HG03196 (cell line): ENCODE measurements at regions not wholly inside any gene's neighbourhood (a gene's known extent, or its start where the extent isn't known, plus 50 kb on each side); places are given as distances from the start of the nearest gene placed in this dataset.

Experiments
- ATAC-seq: cut with Tn5 transposase; IDR thresholded peaks from one replicate; pipeline ENCODE4 v1.9.1; 2021; ENCODE audit not compliant: unreplicated experiment

DNA sequence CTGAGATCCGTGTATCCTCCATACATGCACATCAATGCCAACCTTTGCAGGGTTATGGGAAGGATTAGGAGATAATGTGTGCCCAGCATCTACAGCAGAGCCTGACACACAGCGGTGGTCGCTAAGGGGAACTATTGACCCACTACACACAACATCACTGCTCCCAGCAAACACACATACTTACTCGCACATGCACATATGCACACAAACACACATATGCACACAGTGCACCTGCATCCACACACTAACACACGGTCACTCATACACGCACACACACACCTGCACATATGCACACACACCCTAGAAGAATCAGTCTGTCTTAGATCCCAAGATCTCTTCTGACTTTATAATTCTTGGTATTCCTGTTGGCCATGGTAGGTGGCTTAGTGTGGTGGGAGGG is 118.3 kb downstream of the GYPC start:
- no peak for ATAC-seq

DNA sequence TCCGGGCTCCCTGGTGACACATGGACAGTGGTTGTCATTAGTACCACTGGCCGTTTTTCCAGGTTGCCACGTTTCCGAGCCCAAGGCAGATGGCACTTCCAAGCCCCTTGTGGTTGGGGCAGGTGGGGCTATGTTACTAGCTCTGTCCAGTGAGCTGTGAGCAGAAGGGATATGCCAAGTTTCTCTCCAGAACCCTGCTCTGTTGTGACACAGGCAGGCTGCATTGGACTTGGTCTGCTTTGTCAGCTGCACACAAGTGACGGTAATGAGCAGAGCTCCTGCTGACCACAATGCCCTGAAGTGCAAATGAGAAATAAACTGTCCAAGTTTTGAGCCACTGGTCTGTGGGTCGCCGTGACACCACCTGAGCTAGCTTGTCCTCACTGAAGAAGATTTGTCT is 118.8 kb downstream of the GYPC start:
- no peak for ATAC-seq

DNA sequence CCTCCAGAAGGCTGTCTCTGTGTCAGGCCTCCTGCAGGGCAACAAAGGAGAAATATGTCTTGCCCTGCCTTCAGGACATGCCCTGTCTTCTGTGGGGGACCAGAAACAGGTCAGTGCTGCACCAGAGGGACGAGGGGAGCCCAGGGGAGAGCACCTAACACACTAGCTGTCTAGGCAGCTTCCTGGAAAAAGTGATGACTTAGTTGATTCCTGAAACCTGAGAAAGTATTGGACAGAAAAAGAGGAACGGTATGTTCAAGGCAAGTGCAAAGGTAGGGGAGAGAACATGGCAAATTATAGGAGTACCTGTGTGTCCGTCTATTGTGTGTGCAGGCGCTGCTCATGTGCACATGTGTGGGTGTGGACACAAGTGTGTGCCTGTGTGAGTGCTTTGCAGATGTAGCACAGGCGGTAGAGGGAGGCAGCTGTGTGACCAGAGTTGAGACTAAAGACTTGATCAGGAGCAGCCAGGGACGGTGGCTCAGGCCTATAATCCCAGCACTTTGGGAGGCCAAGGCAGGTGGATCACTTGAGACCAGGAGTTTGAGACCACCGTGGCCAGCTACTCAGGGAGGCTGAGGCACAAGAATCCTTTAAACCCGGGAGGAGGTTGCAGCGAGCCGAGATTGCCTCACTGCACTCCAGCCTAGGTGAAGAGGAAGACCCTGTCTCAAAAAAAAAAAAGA is 119.5 kb downstream of the GYPC start:
- no peak for ATAC-seq

DNA sequence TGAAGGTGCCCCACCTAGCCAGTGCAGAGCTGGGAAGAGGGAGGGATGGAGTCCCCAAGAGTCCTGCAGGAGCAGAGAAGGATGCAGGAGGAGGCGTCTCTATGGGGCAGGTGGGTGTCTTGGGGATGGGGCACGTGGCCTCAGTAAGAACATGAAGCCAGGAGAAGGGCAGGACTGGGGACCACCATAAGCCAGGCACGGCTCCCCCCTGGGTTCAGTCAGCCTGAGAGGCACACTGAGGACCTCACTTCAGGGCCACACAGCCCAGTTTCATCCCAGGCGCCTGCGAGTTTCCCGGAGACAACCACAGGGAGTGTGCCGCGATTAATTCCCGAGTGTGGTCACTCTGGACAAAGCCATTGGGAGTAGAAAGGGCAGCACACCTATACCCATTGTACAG is 120.3 kb downstream of the GYPC start:
- ATAC-seq, result no peak

DNA sequence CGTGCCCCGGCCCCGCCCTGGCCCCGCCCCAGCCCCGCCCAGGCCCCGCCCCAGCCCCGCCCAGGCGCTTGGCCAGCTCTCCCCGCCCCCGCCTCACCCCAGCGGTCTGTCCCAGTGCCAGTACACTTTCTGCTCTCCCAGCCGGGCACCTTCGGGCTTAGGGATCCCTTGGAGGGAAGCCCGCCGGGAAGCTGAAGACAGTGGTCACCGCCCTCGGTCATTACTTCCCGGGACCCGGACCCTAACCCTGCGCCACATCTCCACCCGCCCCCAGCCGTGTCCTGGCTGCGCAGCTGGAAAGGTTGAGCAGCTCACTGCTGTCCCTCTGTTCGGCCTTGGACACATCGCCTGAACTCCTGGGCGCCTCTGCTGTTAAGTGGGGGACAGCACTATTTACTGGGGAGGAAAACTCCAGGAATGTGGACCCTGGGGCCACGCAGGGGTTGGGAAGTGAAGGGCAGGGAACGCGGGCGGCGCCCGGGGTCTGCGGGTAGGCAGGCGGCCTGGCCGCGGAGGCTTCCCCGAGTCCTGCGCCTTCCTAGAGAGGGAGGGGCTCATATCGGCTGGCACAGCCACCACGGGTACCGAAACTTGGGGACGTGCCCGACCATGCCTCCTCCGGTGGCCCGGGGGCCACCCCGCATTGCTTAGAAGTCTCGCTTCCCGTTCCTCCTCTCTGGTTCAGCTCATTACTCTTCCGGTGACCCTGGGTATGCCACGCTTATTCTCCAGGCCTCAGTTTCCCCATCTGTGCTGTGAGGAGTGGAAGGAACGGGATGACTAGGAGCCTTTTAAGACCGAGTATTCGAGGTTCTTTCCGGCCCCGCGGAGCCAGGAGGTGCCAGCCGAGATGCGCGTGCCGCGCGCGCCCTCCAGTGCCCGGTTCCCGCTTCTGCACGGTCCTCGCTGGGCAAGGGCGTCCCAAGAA is 121.0 kb downstream of the GYPC start:
- peak; percentile 85 for ATAC-seq

DNA sequence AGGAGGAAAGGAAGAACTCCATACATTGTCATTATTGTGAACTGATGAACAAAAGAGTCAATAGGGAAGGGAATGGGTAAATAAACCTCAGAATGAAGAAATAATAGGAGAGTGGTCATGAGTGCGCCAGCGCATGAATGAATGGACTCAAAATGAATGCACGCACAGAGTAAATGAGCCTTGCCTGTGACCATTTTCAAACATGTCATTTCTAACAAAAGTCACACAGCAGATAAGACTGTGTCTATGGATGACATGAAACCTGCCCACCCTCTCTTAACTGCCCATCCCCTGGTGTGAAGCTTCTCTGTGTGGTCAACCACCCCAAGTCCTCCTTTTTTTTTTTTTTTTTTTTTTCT is 121.1 kb upstream of the TEX51 start:
- peak; percentile 3 for ATAC-seq

DNA sequence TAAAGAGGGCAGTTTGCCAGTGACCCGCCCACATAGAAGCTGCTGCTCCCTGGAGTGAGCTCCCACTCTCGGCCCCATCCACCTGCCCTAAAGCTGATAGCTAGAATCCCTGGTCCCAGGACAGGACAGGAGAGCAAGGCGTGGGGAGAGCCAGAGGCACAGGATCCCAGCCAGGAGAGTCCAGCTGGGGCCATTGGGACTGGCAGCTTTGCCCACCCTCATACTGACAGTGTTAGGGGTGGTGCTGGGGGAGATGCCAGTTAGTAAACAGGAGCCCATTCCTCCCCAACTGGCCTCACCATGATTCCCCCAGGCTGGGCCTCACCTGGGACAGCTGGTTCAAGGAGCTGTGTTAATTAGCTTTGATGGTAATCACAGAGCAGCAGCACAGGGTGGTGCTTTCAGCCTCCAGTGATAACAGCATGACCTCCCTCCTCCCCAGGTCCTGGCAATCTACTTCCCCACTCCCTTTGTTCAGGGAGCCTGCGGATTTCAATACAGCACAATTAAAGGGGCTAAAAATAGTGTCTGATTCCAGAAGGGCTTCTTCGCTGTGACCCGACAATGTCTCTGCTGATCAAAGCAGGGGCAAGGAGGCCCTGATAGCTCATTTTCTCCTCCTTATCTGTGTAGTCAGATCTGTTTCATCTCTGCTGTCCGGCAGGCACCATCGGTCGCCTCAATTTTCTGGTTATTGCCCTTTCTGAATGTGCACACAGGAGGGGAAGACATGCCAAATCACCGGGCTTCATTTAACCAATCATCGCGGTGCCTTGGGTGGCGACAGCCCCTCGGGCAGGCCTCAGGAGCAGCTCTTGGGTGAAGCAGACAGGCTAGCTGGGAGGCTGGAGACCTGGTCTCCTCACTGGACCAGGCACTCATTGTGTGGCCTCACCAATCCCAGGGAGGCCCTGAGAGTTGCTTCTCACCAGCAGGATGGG is 119.9 kb upstream of the TEX51 start:
- no peak for ATAC-seq

DNA sequence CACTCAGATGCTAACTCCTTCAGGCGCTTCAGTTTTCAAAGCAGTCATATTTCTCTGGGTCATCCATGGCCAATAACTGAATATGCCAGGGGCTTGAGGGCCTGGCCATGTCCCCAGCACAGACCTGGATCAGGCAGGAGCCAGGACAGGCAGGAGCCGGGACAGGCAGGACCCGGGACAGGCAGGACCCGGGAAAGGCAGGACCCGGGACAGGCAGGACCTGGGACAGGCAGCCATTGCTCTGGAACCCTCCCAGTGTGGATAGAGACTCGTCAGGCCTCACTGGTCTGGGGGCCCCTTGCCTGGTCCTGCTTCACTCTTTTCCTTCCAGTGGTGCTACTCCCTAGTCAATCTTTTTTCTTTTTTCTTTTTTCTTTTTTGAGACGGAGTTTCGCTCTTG is 117.5 kb upstream of the TEX51 start:
- ATAC-seq, result no peak

DNA sequence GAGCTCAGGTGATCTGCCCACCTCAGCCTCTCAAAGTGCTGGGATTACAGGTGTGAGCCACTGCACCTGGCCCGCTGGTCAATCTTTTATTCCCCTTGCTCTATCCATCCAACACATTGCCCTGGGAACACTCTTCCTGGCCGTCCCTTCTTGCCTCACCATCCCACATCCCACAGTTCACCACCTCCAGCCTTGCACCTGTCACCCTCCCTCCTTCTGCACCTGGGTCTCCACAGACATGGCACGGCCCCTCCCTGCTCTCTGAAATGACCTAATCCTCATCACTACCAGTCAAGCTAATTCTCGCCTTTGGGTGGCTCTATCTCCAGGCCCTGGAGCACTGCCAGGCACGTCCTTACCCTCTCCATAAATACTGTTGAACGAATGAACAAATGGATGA is 116.9 kb upstream of the TEX51 start:
- no peak for ATAC-seq

DNA sequence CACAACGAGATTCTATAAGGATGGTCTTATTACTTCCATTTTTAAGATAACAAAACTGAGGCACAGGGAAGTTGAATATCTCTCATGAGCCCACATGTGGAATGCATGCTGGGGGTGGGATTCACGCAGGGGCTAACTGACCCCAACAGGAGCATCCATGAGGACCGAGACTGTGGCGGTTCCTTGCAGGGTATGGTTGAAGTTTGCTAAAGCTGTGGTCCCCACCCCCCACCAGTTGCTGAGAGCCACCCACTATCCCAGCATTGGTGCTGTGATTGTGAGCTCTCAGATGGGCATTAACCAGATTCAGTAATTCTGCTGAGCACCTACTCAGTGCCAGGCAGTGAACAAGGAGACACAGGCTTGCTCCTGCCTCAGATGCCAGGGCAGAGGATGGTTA is 116.0 kb upstream of the TEX51 start:
- no peak for ATAC-seq

DNA sequence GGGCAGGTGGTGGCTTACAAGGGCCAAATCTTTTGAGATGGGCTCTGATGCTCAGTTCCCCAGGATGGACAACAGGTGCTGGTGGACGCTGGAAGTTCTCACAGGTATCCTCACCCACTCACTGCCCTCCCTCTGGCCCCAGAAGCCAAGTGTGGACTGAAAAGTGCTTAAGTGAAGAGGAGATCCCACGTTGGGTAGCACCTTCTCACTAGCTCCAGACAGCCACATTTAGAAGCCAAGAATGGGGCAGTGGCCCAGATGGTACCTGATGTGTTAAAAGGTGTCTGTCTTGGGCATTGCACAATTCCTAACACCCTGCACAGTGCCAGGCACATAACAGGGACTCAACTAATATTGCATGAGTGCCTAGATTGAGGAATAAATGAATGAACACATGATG is 115.3 kb upstream of the TEX51 start:
- ATAC-seq, result no peak

DNA sequence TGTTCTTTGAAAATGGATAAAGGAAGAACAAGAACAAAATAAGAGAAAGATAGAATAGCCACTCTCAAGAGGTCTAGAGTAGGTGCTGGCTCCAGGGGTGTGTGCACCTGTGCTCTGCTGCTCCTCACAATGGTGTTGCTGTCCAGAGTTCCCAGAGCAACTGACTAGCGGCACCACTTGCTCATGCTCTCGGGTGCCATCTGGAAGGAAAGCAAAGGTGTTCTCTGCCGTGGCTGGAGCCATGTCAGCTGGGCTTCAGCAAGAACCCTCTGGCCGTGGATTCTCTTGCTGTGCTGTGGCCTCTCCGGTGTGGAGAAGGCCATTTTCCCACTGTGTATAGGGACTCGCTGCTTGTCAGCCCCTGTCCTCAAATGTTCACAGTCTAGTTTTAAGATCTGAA is 114.6 kb upstream of the TEX51 start:
- ATAC-seq, result no peak

DNA sequence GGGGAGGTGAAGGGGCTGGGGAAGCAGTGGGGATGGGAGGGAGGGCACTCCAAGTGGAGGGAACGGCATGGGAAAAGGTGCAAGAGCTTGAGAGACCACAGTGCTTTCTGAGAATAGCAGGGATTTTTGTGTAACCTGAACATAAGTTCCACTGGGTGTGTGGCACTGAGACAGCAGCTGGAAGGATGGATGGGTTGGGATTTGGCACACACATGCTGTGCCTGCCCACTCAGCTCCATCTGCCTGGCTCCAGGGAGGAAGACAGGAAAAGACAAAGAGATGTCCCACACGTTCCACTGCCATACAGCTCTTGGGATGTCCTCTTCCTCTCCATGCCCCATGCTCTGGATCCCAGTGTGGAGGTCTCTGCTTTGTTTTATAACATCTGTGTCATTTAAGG is 114.1 kb upstream of the TEX51 start:
- ATAC-seq, result no peak

DNA sequence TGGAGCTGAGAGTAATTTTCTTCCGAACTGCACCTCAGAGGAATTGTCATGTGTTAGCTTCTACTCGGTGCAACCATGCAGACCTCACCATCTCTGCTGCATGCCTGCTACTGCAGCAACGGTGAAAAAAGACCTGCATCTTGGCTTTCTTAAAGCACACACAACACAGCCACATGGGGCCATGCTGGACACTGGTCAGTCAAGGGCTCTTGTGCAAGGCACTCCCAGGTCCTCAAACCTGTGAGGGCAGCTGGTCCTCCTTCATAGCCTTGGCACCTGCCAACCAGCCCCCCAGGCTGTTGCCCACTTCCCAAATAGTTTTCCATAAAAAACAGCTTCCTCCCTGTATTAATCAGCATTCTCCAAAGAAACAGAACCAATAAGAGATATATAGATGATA is 113.5 kb upstream of the TEX51 start:
- no peak for ATAC-seq

DNA sequence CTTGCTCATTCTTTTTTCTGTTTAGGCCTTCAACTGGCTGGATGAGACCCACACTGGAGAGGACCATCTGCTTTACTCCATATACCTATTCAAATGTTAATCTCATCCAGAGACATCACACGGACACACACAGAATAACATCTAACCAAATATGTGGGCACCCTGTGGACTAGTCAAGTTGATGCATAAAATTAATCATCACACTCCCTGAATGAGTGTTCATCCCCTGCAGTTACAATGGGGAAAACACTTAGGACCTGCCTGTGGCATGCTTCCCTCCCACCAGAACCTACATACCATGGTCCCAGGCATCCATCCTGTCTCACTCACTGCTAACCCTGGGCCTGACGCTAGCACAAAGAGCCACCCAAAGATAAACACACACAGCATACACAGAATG is 112.8 kb upstream of the TEX51 start:
- ATAC-seq, result no peak

DNA sequence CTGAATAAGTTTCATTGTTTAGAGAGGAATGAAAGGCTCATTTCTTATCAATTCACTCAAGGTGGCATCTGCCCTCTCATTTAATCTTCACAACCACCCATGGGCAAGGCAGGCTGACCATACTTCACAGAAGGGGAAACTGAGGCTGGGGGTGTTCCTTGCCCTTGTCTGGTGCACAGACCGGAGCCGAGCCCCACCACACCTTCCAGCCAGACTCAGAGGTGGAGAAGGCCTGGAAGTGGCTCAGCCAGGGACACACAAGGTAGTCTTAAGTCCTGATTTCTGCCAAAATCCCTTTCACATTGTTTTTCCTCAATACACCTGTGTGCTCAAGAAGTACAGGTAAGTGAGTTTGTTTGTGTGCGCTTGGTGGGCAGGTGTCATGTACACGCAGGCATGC is 111.9 kb upstream of the TEX51 start:
- ATAC-seq, result no peak

DNA sequence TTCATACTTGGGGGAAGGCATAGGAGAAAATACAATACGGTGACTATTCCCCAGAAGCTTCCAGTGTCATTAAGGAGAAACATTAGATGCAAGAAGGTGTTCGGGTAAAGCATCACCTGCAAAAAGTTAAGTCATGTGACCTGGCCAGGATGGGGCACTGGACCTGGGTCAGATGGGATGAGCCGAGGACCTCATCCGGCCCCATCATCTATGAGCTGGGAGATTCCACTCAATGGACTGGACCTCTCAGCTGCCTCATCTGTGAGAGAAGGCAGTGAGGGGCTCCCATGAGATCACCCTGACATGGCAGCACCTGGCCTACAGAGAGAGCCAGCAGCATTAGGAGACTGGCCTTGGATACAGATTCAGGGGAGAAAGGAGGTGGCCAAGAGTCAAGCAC is 111.4 kb upstream of the TEX51 start:
- ATAC-seq, result no peak

DNA sequence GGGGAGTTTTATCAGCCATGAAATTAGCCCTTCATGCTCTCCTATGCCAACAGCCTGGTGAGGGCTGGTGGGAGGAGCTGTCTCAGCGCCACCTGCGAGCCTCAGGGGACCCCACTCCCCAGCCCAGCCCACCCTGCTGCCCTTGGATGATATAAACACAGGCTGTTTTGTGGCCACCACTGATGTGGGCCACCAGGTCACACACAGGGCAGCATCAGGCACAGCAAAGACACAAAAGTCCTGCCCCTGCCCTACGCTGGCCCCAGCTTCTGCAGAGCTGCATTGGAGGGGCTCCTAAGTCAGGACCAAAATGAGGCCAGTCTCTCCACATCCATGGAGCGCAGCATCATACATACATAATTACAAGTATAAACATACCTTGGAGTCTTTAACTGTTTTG is 110.6 kb upstream of the TEX51 start:
- ATAC-seq, result no peak

DNA sequence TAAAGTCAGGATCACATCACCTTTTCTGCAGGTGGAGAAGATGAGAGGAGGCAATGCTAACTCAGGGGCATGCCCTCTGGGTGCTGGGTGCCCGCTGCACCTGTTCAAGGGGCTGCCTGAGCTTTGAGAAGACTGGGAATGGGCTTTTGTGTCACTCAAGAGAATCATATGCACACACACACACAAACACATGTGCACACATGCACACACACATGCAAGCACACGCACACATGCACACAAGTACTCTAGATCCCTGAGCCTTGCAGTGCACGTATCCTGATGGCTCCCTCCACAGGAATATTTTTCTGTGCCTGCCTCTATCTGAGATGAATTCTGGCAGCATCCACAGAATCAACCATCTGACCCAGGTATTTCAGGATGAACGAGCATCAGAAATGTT is 110.0 kb upstream of the TEX51 start:
- no peak for ATAC-seq

DNA sequence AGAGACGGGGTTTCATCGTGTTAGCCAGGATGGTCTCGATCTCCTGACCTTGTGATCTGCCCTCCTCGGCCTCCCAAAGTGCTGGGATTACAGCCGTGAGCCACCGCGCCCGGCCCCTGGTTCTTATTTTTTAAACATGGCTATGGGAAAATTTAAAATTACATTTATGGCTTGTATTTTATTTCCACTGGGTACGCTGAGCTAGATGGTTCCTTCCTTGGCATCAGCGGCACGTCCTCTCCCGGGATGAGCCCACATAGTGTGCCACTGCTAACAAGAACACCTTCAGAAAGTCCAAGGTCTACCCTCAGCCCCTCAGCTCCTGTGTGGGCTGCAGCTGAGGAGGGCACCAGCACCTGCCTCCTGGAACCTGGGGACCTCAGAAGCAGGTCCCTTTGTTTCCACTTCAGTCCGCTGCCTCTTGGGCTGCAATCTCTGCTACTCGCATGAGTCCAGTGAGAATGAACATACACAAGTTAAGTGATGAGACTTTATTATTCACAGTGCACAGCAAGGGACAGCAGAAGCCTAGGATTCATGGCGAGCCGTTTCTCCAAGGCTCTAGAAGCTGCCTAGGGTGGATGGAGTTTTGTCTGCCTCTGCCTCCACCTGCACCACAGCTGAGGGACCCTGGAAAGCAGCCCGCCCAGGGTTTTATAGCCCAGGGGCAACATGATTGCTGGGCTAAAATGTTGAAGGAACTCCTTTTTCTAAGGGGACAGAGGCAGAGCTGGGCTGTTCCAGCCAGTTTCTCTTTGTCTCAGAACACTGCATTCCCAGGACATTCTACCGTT is 107.5 kb upstream of the TEX51 start:
- ATAC-seq, result no peak

DNA sequence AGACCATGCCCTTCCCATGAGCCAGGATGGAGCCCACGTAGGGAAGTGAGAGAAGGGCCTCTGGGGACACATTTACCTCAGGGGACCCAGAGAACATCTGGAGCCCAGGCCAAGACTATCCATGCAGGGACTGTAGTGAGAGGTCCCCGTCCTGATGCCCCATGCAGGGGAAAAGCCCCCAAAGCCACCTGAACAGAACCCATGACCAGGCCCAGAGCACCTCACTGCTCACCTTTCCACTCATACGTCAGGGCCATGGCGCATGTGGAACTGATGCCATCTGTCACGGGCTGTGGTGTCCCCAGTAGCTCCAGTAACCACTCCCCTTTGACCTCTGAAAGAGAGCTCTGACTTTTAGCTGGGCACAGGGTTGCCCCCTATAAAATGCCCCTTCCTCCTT is 106.5 kb upstream of the TEX51 start:
- no peak for ATAC-seq
